ENCODE measurements at regions not wholly inside any gene's neighbourhood (a gene's known extent, or its start where the extent isn't known, plus 50 kb on each side); places are given as distances from the start of the nearest gene placed in this dataset.

GRCh38 chr3:137610723-137611122 lies 153.4 kb upstream of the SOX14 start:
- no peak overlapping the region for H3K4me3 ChIP-seq (ENCODE audit: low read depth, low read length)
- no peak for TF ChIP-seq CTCF (IDR thresholded peaks at IDR 0.05; ENCODE audit: insufficient read depth, low read depth, low read length)
- DNase-seq (ENCODE audit: low read depth): no peak

GRCh38 chr3:137612291-137612690 lies 151.8 kb upstream of the SOX14 start:
- H3K4me3 ChIP-seq (ENCODE audit: low read depth, low read length): no peak overlapping the region

GRCh38 chr3:137615659-137616418 lies 148.3 kb upstream of the SOX14 start:
- TF ChIP-seq CTCF (IDR thresholded peaks at IDR 0.05; ENCODE audit: insufficient read depth, low read depth, low read length): no peak
- no peak for DNase-seq (ENCODE audit: low read depth)
- no peak overlapping the region for H3K4me3 ChIP-seq (ENCODE audit: low read depth, low read length)

More at GRCh38 chr3:137612291-137612690, 151.8 kb upstream of the SOX14 start:
- no peak for TF ChIP-seq CTCF (IDR thresholded peaks at IDR 0.05; ENCODE audit: insufficient read depth, low read depth, low read length)
- DNase-seq (ENCODE audit: low read depth): no peak

GRCh38 chr3:137641879-137642704 lies 122.0 kb upstream of the SOX14 start:
- no peak for DNase-seq (ENCODE audit: low read depth)
- no peak for TF ChIP-seq CTCF (IDR thresholded peaks at IDR 0.05; ENCODE audit: insufficient read depth, low read depth, low read length)
- no peak overlapping the region for H3K4me3 ChIP-seq (ENCODE audit: low read depth, low read length)

DNA sequence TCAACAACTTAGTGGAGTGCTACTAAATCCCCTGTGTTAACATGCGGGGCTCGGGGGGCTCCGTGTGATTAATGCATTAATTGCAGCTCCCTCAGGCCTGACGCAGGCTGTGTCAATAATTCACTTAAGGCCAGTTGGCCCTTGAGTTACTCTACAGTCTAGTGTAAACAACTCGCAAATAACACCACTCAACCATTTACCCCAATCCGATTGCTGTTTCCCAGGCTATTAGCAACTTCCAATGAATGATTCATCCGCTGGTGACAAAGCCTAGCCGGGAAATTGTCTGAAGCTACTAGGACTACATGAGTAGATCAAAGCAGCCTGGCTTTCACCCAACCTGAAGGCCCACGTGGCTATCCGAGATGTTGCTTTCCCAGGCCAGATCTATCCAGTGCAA lies 121.3 kb upstream of the SOX14 start:
- TF ChIP-seq CTCF (IDR thresholded peaks at IDR 0.05; ENCODE audit: insufficient read depth, low read depth, low read length): no peak
- no peak for DNase-seq (ENCODE audit: low read depth)
- H3K4me3 ChIP-seq (ENCODE audit: low read depth, low read length): no peak overlapping the region

DNA sequence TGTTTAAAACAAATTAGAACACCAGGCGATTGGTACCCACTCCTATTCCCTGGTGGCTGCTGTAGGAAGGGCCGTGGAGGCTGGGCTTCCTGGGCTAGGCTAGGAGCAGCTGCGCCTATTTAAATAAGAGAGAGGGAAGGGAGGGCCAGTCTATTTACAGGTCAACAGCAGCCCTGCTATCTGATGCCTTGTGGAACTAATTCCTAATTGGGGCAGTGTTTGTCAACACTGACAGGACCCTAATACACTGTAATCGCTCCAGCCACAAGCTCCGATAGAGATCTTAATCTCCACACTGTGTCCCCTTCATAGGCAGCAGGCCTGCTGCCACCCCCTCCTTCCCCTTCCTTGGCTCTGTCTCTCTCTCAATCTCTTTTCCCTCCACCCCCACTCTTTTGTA lies 116.9 kb upstream of the SOX14 start:
- no peak overlapping the region for H3K4me3 ChIP-seq (ENCODE audit: low read depth, low read length)
- TF ChIP-seq CTCF (IDR thresholded peaks at IDR 0.05; ENCODE audit: insufficient read depth, low read depth, low read length): no peak
- DNase-seq (ENCODE audit: low read depth): no peak
